ENCODE measurements at regions not wholly inside any gene's neighbourhood (a gene's known extent, or its start where the extent isn't known, plus 50 kb on each side); places are given as distances from the start of the nearest gene placed in this dataset.

DNA sequence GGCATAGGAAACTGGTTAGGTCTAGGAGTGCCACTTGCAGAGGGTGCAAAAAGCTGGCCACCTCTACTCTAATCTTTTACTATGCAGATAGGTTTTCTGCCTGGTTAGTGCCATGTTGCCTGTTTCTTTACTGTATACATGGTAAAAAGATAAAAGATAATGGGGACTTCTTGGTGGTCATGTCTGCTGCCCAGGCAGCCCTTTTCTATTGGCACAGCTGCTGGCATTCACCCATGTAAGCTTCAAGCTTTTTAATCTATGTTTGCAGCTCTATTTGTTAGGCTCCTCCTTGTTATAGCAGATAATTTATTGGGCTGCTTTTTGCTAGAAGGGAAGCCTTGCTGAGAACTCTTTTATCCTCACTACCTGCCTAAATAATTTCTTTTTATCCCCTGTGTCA lies 74.0 kb upstream of the KDM5D start:
- DNase-seq (ENCODE audit: low read depth, low spot score): no peak
- no peaks in the 10 kb centered on the region for H3K27me3 ChIP-seq (ENCODE audit: insufficient read depth, insufficient read length)
- H3K4me3 ChIP-seq (ENCODE audit: insufficient read length, low read depth): no peak overlapping the region
- TF ChIP-seq SUZ12 (IDR thresholded peaks at IDR 0.05; ENCODE audit: extremely low read depth, insufficient read depth, insufficient read length): no peak
- TF ChIP-seq YY1 (IDR thresholded peaks at IDR 0.05; ENCODE audit: insufficient read depth, insufficient read length): no peak
- H3K9ac ChIP-seq (ENCODE audit: insufficient read length, low read depth): no peak overlapping the region
- H3K9me3 ChIP-seq (ENCODE audit: insufficient read depth, low read length): no peaks in the 10 kb centered on the region
- H3K4me1 ChIP-seq (ENCODE audit: insufficient read depth, insufficient read length): no peaks in the 10 kb centered on the region
- H3K36me3 ChIP-seq (ENCODE audit: insufficient read depth, insufficient read length, low read length): no peaks in the 10 kb centered on the region

DNA sequence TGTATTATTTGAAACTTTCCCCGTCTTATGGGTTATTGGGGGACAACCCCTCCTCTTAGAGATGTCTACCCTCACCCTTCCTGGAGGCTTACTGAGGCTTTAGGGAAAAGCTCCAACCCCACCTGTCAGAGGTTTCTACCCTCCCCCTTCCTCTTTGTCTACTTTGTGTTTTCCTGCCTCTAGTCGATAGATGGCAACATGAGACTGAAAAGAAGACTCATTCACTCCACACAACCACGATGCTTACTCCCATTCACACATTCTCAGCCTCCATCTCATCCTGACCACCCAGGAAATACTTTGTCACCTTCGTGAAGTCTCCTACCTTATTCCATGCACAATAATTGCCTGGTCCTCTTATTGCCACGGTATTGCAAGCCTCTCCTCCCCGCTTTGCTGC lies 72.4 kb upstream of the KDM5D start:
- peak; percentile 1 for DNase-seq (ENCODE audit: low read depth, low spot score)
- Histone ChIP-seq H3K4me1 (ENCODE audit: insufficient read depth, insufficient read length) (no peaks in the 10 kb centered on the region), H3K9me3 (ENCODE audit: insufficient read depth, low read length) (no peaks in the 10 kb centered on the region), H3K27me3 (ENCODE audit: insufficient read depth, insufficient read length) (no peaks in the 10 kb centered on the region), H3K9ac (ENCODE audit: insufficient read length, low read depth) (no peak overlapping the region), H3K36me3 (ENCODE audit: insufficient read depth, insufficient read length, low read length) (no peaks in the 10 kb centered on the region), H3K4me3 (ENCODE audit: insufficient read length, low read depth) (no peak overlapping the region)
- TF ChIP-seq ZNF274 (IDR thresholded peaks at IDR 0.05; ENCODE audit: low read depth, low read length) (no peak), SUZ12 (IDR thresholded peaks at IDR 0.05; ENCODE audit: extremely low read depth, insufficient read depth, insufficient read length) (no peak), YY1 (IDR thresholded peaks at IDR 0.05; ENCODE audit: insufficient read depth, insufficient read length) (no peak)

DNA sequence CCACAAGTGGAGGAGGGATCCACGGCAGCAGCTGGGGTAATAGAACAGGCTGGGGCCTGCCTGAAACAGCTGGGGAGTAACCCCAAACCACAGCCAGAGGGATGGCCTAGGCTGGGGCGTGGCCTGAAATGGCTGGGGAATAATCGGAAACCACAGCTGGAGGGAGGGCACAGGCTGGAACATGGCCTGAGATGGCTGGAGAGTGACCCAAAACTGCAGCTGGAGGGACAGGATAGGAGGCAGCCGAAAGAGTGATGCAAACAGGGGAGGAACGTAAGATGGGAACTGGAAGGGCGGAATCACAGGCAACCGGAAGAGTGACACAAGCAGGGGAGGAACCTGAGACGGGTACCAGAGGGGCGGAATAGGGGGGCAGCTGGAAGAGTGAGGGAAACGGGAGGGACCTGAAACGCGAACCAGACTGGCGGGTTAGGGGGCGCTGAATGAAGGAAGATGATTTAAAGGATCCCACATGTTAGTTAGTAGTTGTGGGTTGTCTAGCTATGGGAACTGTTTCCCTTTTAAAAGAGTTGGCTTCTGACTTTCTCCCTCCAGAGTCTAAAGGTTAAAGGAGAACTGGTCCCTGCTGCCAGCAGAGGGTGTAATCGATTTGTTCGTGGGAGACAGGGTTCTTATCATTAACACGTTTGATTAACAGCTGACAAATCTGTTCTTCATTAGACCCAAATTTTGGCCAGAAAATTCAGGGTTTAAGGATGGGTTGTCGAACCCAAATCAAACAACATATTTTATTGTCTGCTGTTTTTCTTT lies 71.7 kb upstream of the KDM5D start:
- Histone ChIP-seq H3K4me1 (ENCODE audit: insufficient read depth, insufficient read length) (no peaks in the 10 kb centered on the region), H3K36me3 (ENCODE audit: insufficient read depth, insufficient read length, low read length) (no peaks in the 10 kb centered on the region), H3K4me3 (ENCODE audit: insufficient read length, low read depth) (no peak overlapping the region), H3K27me3 (ENCODE audit: insufficient read depth, insufficient read length) (no peaks in the 10 kb centered on the region), H3K9me3 (ENCODE audit: insufficient read depth, low read length) (no peaks in the 10 kb centered on the region), H3K9ac (ENCODE audit: insufficient read length, low read depth) (no peak overlapping the region)
- TF ChIP-seq SUZ12 (IDR thresholded peaks at IDR 0.05; ENCODE audit: extremely low read depth, insufficient read depth, insufficient read length) (no peak), YY1 (IDR thresholded peaks at IDR 0.05; ENCODE audit: insufficient read depth, insufficient read length) (no peak)
- DNase-seq (ENCODE audit: low read depth, low spot score): no peak
